AG09309 (cell line): ENCODE measurements at regions not wholly inside any gene's neighbourhood (a gene's known extent, or its start where the extent isn't known, plus 50 kb on each side); places are given as distances from the start of the nearest gene placed in this dataset.

Experiments
- DNase-seq: peaks from one replicate; pipeline ENCODE4 v3.0.0-alpha.2; 2010; ENCODE audit warnings: low read depth
- H3K4me3 ChIP-seq: 2 replicates; pipeline ENCODE4 v1.5.1; 2011; ENCODE audit warnings: mild to moderate bottlenecking, low read depth, low read length, moderate library complexity; ENCODE audit not compliant: control insufficient read depth
- TF ChIP-seq, protein P1 (sequence below): IDR thresholded peaks from 2 replicates; pipeline ENCODE4 v1.5.1; 2011; ENCODE audit warnings: mild to moderate bottlenecking, low read depth, low read length, inconsistent platforms; ENCODE audit not compliant: insufficient read depth, control insufficient read depth; ENCODE audit errors: missing control alignments

DNA sequence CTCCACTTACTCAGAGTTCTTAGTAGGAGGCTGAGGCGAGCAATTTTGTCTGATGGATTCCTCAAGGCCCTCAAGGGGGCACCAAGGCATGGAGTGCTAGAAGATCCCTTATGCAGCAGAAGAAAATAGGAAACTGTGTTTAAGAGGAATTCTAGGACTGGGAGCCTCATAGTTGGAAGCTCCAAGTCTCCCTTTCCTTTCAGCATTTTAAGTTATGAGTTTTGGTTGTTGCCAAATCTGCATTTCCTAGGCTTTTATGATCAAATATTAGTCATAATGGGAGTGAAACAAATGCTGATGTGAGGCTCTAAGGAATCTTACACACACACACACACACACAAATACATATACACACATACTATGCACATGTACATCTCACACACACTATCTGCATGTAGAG, 714.0 kb downstream of the UTRN start:
- DNase-seq = peak; percentile 20
- no peak overlapping the region for H3K4me3 ChIP-seq
- TF ChIP-seq, protein P1, sequence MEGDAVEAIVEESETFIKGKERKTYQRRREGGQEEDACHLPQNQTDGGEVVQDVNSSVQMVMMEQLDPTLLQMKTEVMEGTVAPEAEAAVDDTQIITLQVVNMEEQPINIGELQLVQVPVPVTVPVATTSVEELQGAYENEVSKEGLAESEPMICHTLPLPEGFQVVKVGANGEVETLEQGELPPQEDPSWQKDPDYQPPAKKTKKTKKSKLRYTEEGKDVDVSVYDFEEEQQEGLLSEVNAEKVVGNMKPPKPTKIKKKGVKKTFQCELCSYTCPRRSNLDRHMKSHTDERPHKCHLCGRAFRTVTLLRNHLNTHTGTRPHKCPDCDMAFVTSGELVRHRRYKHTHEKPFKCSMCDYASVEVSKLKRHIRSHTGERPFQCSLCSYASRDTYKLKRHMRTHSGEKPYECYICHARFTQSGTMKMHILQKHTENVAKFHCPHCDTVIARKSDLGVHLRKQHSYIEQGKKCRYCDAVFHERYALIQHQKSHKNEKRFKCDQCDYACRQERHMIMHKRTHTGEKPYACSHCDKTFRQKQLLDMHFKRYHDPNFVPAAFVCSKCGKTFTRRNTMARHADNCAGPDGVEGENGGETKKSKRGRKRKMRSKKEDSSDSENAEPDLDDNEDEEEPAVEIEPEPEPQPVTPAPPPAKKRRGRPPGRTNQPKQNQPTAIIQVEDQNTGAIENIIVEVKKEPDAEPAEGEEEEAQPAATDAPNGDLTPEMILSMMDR = peak; percentile 42

DNA sequence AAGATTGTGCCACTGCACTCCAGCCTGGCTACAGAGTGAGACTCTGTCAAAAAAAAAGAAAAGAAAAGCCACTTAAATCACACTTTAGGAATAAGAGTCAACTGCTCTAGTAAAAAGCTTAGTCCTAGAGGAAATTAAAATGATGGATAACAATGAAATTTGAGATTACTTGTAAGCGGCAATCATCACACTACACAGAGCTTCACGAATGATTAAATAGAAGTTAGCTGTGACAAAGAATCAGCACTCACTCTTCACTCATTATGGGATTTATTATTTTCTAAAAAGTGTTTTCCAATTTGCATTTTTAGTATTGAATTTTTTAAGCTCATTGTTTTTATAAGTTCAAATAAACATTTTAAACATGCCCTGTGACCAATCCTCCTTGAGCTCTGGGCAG, 718.0 kb downstream of the UTRN start:
- DNase-seq = no peak
- TF ChIP-seq, protein P1 = no peak
- H3K4me3 ChIP-seq = no peak overlapping the region

GRCh38 chr6:145006914-145007313, 721.8 kb downstream of the UTRN start:
- TF ChIP-seq, protein P1 = no peak
- no peak overlapping the region for H3K4me3 ChIP-seq
- DNase-seq = no peak

GRCh38 chr6:145008715-145009114, 723.6 kb downstream of the UTRN start:
- TF ChIP-seq, protein P1 = no peak

GRCh38 chr6:145009711-145010110, 724.6 kb downstream of the UTRN start:
- no peak overlapping the region for H3K4me3 ChIP-seq
- DNase-seq = no peak
- TF ChIP-seq, protein P1 = no peak

More at GRCh38 chr6:145008715-145009114, 723.6 kb downstream of the UTRN start:
- DNase-seq = no peak
- no peak overlapping the region for H3K4me3 ChIP-seq

- DNase-seq = no peak
- TF ChIP-seq, protein P1 = no peak
- no peak overlapping the region for H3K4me3 ChIP-seq
Observed at GRCh38 chr6:145012039-145012662, 723.2 kb downstream of the EPM2A start.
